ENCODE measurements at regions not wholly inside any gene's neighbourhood (a gene's known extent, or its start where the extent isn't known, plus 50 kb on each side); places are given as distances from the start of the nearest gene placed in this dataset.
"Not testable (repeated sequence)": the region's sequence is repeated elsewhere in the genome, so short reads cannot be mapped to it uniquely, and the experiment has no call there.

DNA sequence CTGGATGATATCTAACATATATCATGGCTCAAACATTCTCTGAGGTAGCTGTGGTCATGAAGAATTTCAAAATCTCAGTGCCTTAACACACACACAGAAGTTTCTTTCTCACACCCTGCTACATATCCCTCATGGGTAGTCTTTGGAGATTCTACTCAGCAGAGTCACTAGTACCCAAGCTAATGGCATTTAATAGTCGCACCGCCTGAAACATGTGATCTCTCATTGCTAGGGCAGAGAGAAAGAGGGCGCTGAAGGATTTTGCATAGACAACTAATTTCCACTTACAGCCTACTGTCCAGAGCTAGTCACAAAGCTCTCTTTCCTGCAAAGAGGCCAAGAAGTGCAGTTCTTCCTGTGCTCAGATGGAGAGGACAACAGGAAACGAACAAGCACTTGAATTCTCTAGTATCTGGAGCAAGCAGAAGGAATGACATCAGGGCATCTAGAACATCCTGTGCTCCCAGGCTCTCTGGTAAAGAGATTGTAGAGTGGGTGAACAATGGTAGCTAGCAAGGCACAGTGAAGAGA, 183.4 kb upstream of the PTBP2 start:
- peak; percentile 15 for DNase-seq (ENCODE audit: low spot score)

DNA sequence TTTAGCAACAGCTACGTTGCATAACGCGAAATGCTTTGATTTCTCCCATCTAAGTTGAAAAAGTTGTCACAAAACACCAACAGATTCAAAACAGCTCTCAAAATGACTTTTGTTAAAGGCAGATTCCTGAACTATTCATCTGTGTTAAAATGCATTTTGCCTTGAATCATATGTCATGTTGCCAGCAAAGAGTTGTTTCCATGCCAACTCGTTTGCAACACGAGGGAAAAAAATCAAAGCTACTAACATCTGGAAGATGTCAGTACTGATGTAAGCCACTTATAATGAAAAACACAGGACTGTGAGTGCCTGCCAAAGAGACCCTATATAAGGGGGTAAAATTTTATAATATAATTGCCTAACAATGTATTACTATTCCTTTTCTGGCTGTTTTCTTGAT, 182.7 kb upstream of the PTBP2 start:
- DNase-seq (ENCODE audit: low spot score), result peak; percentile 53

DNA sequence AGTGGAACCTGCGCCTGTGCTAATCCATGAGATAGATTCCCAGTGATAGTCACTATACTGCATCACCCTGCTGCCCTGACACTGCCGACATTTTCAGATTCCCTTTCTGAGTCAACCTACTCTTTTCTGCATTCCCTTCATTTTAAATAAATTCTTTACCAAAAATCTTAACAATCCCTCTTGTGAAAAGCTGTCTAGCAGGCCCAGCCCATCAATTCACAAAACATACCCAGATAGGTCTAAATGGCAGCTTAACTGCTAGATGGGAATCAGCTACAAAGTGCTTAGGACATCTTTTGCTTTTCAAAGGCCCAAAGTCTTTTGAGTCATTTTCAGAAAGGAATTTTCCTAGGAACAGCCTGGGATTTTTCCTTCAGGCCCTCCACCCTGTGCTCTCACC, 180.1 kb upstream of the PTBP2 start:
- no peak for DNase-seq (ENCODE audit: low spot score)

GRCh38 chr1:96544051-96544830, 177.3 kb upstream of the PTBP2 start:
- DNase-seq (ENCODE audit: low spot score), result no peak

GRCh38 chr1:96544831-96545221, 176.8 kb upstream of the PTBP2 start:
- DNase-seq (ENCODE audit: low spot score), result no peak

- no peak for DNase-seq (ENCODE audit: low spot score)
Measured at GRCh38 chr1:96545935-96546656, 175.5 kb upstream of the PTBP2 start.

DNA sequence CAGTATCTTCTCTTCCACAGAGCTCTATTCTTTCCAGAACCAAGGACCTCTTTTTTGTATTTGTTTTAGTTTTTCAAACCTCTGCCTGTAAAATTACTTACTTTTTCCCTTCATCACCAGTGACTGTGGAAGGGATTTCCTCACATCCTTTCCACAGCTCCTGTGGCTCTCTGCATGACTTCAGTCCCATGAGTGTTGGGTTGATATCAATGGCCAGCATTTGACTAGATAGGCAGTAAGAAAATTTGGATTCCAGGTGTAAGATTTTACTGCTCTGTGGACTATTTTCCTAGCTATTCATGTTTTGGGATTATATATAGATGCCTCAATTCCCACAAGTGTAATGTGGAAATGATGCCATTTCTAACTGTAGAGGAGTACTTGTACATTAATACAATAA, 171.5 kb upstream of the PTBP2 start:
- no peak for DNase-seq (ENCODE audit: low spot score)

GRCh38 chr1:96552451-96552850, 169.1 kb upstream of the PTBP2 start:
- no peak for DNase-seq (ENCODE audit: low spot score)

GRCh38 chr1:96553811-96554210, 167.8 kb upstream of the PTBP2 start:
- DNase-seq (ENCODE audit: low spot score), result no peak

- no peak for DNase-seq (ENCODE audit: low spot score)
Measured at GRCh38 chr1:96554364-96554763, 167.2 kb upstream of the PTBP2 start.

GRCh38 chr1:96557336-96557735, 164.2 kb upstream of the PTBP2 start:
- no peak for DNase-seq (ENCODE audit: low spot score)

GRCh38 chr1:96558635-96559034, 162.9 kb upstream of the PTBP2 start:
- peak; percentile 13 for DNase-seq (ENCODE audit: low spot score)

DNA sequence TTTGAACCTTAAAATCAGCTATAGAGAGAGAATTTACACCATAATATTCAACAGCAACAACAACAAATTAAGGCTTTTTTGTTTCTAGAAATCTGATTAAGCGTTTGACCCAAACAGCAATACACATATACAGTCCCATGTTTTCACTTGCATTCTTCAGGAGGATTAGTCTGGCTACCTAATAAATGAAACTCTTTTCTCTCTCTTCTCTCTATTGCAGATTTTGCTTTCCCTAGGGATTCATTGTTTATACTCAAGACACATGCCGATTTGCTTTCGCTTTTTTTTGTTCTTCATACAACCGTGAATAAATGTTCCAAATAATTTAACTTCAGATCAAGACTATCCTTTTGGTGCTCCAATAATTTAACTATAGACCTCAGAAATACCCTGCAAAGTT, 162.4 kb upstream of the PTBP2 start:
- DNase-seq (ENCODE audit: low spot score), result no peak

- DNase-seq (ENCODE audit: low spot score), result no peak
Measured at GRCh38 chr1:96559707-96560596, 161.6 kb upstream of the PTBP2 start.

DNA sequence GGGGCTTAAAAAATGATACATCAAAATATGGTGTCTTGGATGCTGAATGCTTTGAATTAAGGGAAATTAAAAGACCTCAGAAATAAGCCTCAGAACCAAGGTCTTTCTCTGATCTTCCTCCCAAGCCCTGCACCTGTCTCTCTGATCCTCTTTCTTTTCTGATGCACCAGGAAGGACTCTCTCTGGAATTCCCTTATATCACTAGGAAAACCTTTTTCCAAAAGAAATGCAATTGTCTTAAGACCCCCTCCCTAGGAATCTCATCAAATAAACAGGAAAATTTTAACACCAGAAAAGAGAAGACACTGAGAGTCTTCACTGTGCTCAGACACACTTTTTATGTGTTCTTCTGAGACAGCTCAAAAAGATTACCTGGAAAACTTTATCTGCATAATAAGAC, 159.5 kb upstream of the PTBP2 start:
- no peak for DNase-seq (ENCODE audit: low spot score)

GRCh38 chr1:96564401-96564800, 157.2 kb upstream of the PTBP2 start:
- not testable (repeated sequence) for DNase-seq (ENCODE audit: low spot score)

DNA sequence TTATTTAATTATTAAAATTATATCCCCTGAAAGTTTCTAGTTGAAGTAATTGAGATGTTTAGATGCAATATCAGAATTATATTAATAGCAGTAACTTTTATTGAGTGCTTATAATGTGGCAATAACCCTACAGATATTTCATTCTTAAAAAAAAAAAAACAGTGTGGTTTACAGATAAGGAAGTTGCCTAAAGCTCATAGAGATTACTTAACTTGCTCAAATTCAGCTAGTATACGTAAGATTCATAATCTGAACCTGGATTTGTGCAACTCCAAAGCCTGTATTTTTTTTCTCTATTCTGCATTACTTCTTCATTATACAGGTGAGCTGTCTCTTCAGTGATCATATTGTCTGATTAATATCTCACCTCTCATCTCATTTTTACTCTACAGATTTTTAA, 156.0 kb upstream of the PTBP2 start:
- no peak for DNase-seq (ENCODE audit: low spot score)

DNA sequence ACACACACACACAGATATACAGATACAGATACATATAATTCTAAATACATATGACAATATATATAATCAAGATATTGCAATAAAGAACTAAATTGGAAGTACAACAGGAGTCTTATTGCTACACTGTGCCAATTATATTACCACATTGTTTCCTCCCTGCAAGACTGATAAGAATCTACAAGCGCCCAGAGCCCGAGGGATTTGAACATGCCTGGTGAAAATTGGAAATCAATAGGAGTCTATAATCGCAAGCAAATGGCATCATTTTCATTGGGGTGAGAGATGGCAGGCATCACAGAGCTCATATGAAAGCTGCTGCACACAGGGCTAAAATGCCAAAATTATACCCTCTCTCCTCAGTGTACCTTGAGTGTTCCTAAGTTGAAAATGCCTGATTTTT, 152.9 kb upstream of the PTBP2 start:
- DNase-seq (ENCODE audit: low spot score), result peak; percentile 38

GRCh38 chr1:96569288-96569687, 152.3 kb upstream of the PTBP2 start:
- DNase-seq (ENCODE audit: low spot score), result no peak

DNA sequence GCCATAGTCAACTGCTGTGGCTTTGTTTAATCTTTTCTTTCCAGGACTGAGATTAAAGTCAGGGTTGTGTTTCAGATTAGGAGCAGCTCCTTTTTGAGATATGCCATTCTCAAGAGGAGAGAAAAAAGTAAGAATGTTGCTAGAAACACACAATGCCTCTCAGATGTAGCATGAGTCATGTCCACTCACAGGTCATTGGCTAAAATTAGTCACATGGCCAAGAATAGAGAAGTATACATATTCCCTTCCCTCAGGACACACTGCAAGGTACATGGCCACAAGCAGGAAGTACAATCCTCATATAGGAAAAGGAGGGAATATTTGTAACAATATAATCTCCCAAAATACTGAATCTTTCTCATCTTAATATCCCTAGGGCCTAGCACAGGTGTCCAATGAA, 141.9 kb upstream of the PTBP2 start:
- DNase-seq (ENCODE audit: low spot score), result no peak

GRCh38 chr1:96580920-96581319, 140.7 kb upstream of the PTBP2 start:
- DNase-seq (ENCODE audit: low spot score), result no peak

GRCh38 chr1:96581772-96582171, 139.8 kb upstream of the PTBP2 start:
- no peak for DNase-seq (ENCODE audit: low spot score)

Measured in SK-N-DZ (cell line).